ENCODE measurements at regions not wholly inside any gene's neighbourhood (a gene's known extent, or its start where the extent isn't known, plus 50 kb on each side); places are given as distances from the start of the nearest gene placed in this dataset.

- Histone ChIP-seq H3K4me1 (ENCODE audit: insufficient read depth, low read length) (no peaks in the 10 kb centered on the region), H3K79me2 (ENCODE audit: insufficient read depth, low read length) (no peaks in the 10 kb centered on the region), H3K4ac (ENCODE audit: low read depth, low read length) (no peak overlapping the region), H4K91ac (ENCODE audit: insufficient read length, low read depth, low read length) (no peak overlapping the region), H3T11ph (ENCODE audit: low read length) (no peak overlapping the region), H2BK5ac (ENCODE audit: insufficient read length, low read length) (no peak overlapping the region), H3K14ac (ENCODE audit: insufficient read depth, low read length) (no peak overlapping the region), H3K9me3 (ENCODE audit: control insufficient read depth, low read depth, low read length) (peaks cover 6% of the 10 kb centered on the region), H3K27me3 (ENCODE audit: insufficient read depth, low read length) (no peaks in the 10 kb centered on the region), H3K27ac (ENCODE audit: insufficient read length, low read depth, low read length) (no peak overlapping the region), H2BK20ac (ENCODE audit: low read depth, low read length, poor library complexity, severe bottlenecking) (no peak overlapping the region), H3K56ac (ENCODE audit: insufficient read length, low read depth, low read length) (no peak overlapping the region), H2AFZ (ENCODE audit: low read length) (no peak overlapping the region), H2BK12ac (ENCODE audit: insufficient read length, low read depth, low read length) (no peak overlapping the region), H4K8ac (replicated peaks; ENCODE audit: insufficient read length, low read depth, low read length) (no peak overlapping the region), H3K79me1 (ENCODE audit: insufficient read depth, low read depth, low read length, poor library complexity, severe bottlenecking) (no peaks in the 10 kb centered on the region), H3K9ac (ENCODE audit: extremely low read depth, insufficient read length, low read length) (no peak overlapping the region), H4K20me1 (ENCODE audit: control insufficient read depth, insufficient read depth, insufficient read length) (no peaks in the 10 kb centered on the region), H2BK120ac (ENCODE audit: low read depth, low read length, poor library complexity, severe bottlenecking) (no peak overlapping the region), H2AK5ac (ENCODE audit: insufficient read length, low read length) (no peak overlapping the region), H3K23me2 (ENCODE audit: insufficient read length, low read depth, low read length, poor library complexity, severe bottlenecking) (no peaks in the 10 kb centered on the region), H2BK15ac (ENCODE audit: low read depth, low read length) (no peak overlapping the region), H4K5ac (ENCODE audit: insufficient read length, low read depth, low read length) (no peak overlapping the region), H3K23ac (ENCODE audit: insufficient read length, low read depth, low read length) (no peak overlapping the region), H3K4me2 (ENCODE audit: insufficient read depth, insufficient read length, low read length) (no peak overlapping the region), H3K18ac (ENCODE audit: insufficient read length, low read depth, low read length) (no peak overlapping the region)
- peaks cover 22 to 26% of the 10 kb centered on the region in 2 experiments for H3K9me3 Mint-ChIP-seq
- H3K36me3 Mint-ChIP-seq (ENCODE audit: insufficient read depth in 1 of 3, low read depth in 3 of 3), result peaks cover 3 to 12% (median 9%) of the 10 kb centered on the region in 3 experiments; a peak in 6 of 7 replicates
- no peak for TF ChIP-seq CTCF (conservative IDR thresholded peaks at IDR 0.05)
- H3K27me3 Mint-ChIP-seq (ENCODE audit: low read depth), result no peaks in the 10 kb centered on the region; the same call in 1 of the 2 replicates
- no peak overlapping the region for H3K27ac Mint-ChIP-seq
- no peak overlapping the region for H3K4me3 Mint-ChIP-seq
- H3K4me1 Mint-ChIP-seq, result no peaks in the 10 kb centered on the region
- no CpG with 5 or more reads among the region's 2 CpGs for WGBS (ENCODE audit: extremely low coverage, insufficient read length, low lambda C conversion rate)
- DNase-seq, result no peak
Measured at GRCh38 chr1:60584371-60584770, 498.0 kb upstream of the NFIA start.
